Central memory CD8-positive, alpha-beta T cell (primary cell): ENCODE measurements at regions not wholly inside any gene's neighbourhood (a gene's known extent, or its start where the extent isn't known, plus 50 kb on each side); places are given as distances from the start of the nearest gene placed in this dataset.

Experiments
- ATAC-seq: fragments of 150-1000 bp; cut with Tn5 transposase; replicated peaks from 2 replicates; pipeline ENCODE4 v1.10.0; 2022; ENCODE audit warnings: mild to moderate bottlenecking, moderate FRiP score, moderate number of reproducible peaks; ENCODE audit not compliant: poor library complexity, severe bottlenecking; ENCODE audit errors: extremely low read depth
- DNase-seq, 2 donors: peaks; one replicate each; pipeline ENCODE4 v3.0.0; 2021; ENCODE audit warnings: low spot score in 2 of 2
- H3K27ac Mint-ChIP-seq: one replicate; pipeline ENCODE4 v1.8.0; 2022; ENCODE audit warnings: low read depth, mild to moderate bottlenecking, moderate library complexity, mixed read lengths
- H3K27me3 Mint-ChIP-seq: one replicate; pipeline ENCODE4 v1.8.0; 2022; ENCODE audit warnings: mixed read lengths
- H3K36me3 Mint-ChIP-seq: one replicate; pipeline ENCODE4 v1.8.0; 2022; ENCODE audit warnings: mild to moderate bottlenecking, moderate library complexity, mixed read lengths; ENCODE audit not compliant: insufficient read depth
- H3K4me1 Mint-ChIP-seq: one replicate; pipeline ENCODE4 v1.8.0; 2022; ENCODE audit warnings: mixed read lengths
- H3K4me3 Mint-ChIP-seq: one replicate; pipeline ENCODE4 v1.8.0; 2022; ENCODE audit warnings: mild to moderate bottlenecking, moderate library complexity, mixed read lengths
- H3K9me3 Mint-ChIP-seq: one replicate; pipeline ENCODE4 v1.8.0; 2022; ENCODE audit warnings: mixed read lengths

GRCh38 chr22:27588915-27589314 lies 212.6 kb downstream of the MN1 start:
- ATAC-seq (no peak), DNase-seq (no peak)
- H3K4me1 Mint-ChIP-seq = no peaks in the 10 kb centered on the region
- H3K27me3 Mint-ChIP-seq = no peaks in the 10 kb centered on the region
- H3K4me3 Mint-ChIP-seq = no peak overlapping the region
- H3K36me3 Mint-ChIP-seq = peaks cover 2% of the 10 kb centered on the region
- no peaks in the 10 kb centered on the region for H3K9me3 Mint-ChIP-seq
- H3K27ac Mint-ChIP-seq = no peak overlapping the region

- H3K9me3 Mint-ChIP-seq = no peaks in the 10 kb centered on the region
- no peak for DNase-seq
- no peaks in the 10 kb centered on the region for H3K4me1 Mint-ChIP-seq
- H3K36me3 Mint-ChIP-seq = peaks cover 2% of the 10 kb centered on the region
- no peak overlapping the region for H3K4me3 Mint-ChIP-seq
- no peak overlapping the region for H3K27ac Mint-ChIP-seq
- no peak for ATAC-seq
- no peaks in the 10 kb centered on the region for H3K27me3 Mint-ChIP-seq
Observed at GRCh38 chr22:27591060-27591459, 210.5 kb downstream of the MN1 start.

DNA sequence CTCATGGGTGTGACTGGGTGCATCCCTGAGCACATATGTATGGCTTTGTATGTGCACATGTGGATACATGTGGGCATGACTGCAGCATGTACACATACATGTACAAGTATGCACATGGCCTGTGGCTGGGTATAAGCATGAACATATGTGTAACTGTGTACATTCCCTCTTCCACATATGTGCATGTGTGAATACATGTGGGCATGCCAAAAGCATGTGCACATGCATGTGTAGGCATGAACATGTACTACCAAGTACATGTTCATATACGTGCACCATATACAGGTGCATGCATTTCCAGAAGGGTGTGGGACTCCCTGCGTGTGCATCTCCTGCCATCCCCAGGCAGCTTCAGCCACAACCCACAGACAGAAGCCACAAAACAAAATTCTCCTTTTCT lies 208.2 kb downstream of the MN1 start:
- no peak for DNase-seq
- H3K9me3 Mint-ChIP-seq = no peaks in the 10 kb centered on the region
- ATAC-seq = no peak
- H3K4me1 Mint-ChIP-seq = no peaks in the 10 kb centered on the region
- H3K27me3 Mint-ChIP-seq = no peaks in the 10 kb centered on the region
- peaks cover 2% of the 10 kb centered on the region for H3K36me3 Mint-ChIP-seq
- no peak overlapping the region for H3K4me3 Mint-ChIP-seq
- H3K27ac Mint-ChIP-seq = no peak overlapping the region

DNA sequence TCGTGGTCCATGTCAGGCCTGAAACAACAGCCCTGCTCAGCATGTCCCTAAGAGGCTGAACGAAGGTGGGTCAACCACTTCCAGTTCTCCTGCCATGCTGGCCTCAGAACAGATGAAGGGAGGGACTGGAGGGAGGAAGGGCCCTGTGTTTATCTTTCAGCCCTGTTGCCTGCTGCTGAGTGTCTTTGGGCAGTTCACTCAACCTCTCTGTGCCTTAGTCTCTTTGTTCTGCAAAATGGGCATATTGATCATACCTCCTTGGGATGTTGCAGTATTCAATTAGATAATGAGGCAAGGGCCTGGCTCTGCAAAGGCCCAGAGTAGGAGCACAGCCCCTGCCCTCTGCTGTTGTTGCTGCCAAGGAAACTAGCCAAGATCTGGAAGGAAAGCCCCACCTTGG lies 207.5 kb downstream of the MN1 start:
- DNase-seq (no peak), ATAC-seq (no peak)
- Mint-ChIP-seq H3K9me3 (no peaks in the 10 kb centered on the region), H3K27ac (no peak overlapping the region), H3K36me3 (peaks cover 1% of the 10 kb centered on the region), H3K27me3 (no peaks in the 10 kb centered on the region), H3K4me3 (no peak overlapping the region), H3K4me1 (no peaks in the 10 kb centered on the region)

DNA sequence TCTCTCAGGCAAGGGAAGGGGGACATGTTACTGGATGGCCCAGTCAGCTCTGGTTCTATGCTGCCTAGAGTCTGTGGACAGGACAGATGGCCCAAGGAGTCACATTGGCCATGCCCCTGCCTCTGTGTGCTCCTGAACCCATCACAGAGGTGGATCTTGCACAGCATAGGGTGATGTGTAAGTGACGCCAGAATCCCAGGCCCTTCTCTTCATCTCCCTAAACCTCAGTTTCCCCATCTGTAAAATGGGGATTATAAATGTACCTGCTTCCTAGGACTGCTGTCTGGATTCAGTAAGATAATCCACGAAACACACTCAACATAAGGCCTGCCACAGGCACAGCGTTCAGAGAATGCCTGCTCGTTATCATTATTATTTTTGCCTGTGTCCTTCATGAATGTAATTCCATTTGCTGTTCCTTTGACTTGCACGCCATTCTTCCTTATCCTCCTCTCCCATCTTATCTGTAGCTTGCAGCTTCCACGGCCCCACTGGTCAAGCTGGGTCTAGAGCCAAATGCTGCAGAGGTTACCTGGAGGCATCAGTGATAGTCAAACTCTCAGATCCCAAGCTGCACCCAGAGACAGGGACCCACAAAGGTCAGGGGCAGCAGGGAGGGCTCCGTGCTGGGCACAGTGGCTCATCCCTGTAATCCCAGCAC lies 207.0 kb downstream of the MN1 start:
- Mint-ChIP-seq H3K4me1 (no peaks in the 10 kb centered on the region), H3K9me3 (no peaks in the 10 kb centered on the region), H3K36me3 (peaks cover 2% of the 10 kb centered on the region), H3K27me3 (no peaks in the 10 kb centered on the region), H3K4me3 (no peak overlapping the region), H3K27ac (no peak overlapping the region)
- DNase-seq (no peak), ATAC-seq (no peak)

DNA sequence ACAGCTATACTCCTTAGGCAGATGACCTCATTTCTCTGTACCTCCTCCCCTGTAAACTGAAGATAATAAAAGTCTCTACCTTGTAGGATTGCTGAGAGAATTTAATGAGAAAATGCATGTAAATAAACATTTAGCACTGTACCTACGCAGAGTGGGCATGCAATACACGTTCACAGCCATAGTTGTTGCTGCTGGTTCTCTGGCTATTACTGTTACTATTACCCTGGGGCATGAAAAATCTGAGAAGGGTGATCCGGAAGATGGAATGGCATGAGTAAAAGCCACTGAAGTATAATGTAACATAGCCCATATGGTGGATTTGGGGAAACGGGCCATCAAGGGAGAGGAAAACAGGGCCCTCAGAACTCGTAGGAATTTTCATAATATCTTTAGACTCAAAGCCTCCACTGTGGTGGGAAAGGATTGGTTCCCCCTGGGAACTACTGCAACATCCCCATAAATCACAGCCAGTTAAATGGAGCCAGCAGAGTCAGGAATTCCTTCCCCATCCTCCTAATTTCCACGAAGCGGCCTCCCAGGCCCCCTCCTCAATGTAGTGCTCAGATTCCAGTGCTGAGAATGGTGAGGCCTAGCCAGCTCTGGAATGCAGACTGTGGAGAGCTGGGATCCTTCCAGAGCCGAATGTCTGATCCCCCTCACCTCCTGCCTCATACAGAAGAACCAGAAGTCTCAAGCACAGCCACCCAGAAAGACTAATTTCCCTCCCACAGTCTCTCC lies 205.3 kb downstream of the MN1 start:
- Mint-ChIP-seq H3K27ac (no peak overlapping the region), H3K9me3 (no peaks in the 10 kb centered on the region), H3K4me3 (no peak overlapping the region), H3K27me3 (no peaks in the 10 kb centered on the region), H3K36me3 (peaks cover 2% of the 10 kb centered on the region), H3K4me1 (no peaks in the 10 kb centered on the region)
- DNase-seq (no peak), ATAC-seq (no peak)

- no peaks in the 10 kb centered on the region for H3K4me1 Mint-ChIP-seq
- no peak for ATAC-seq
Observed at GRCh38 chr22:27597703-27598444, 203.7 kb downstream of the MN1 start.

DNA sequence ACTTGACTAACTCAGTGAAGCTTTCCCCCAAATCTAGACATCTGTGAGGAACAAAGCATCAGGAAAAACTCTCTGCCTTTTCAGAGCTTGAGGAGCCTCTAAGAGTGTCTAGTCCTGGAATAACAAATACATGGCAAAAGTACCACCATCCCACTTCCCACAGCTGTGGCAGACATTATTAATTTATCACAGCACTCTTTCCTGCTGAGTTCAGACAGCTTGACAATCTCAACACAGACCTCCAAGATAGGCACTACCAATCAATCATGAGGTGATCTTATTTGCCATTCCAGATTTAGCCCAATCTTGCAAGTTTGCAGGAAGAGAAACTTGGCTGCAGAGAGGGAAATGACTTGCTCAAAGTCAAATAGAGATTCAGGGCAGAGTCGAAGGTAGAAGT lies 202.8 kb downstream of the MN1 start:
- ATAC-seq (no peak), DNase-seq (no peak)
- H3K36me3 Mint-ChIP-seq = peaks cover 2% of the 10 kb centered on the region
- no peak overlapping the region for H3K4me3 Mint-ChIP-seq
- peaks cover 21% of the 10 kb centered on the region for H3K27me3 Mint-ChIP-seq
- H3K27ac Mint-ChIP-seq = no peak overlapping the region
- H3K4me1 Mint-ChIP-seq = no peaks in the 10 kb centered on the region
- no peaks in the 10 kb centered on the region for H3K9me3 Mint-ChIP-seq

More at GRCh38 chr22:27597703-27598444, 203.7 kb downstream of the MN1 start:
- H3K27ac Mint-ChIP-seq = no peak overlapping the region
- H3K4me3 Mint-ChIP-seq = no peak overlapping the region
- H3K27me3 Mint-ChIP-seq = peaks cover 11% of the 10 kb centered on the region
- no peaks in the 10 kb centered on the region for H3K9me3 Mint-ChIP-seq
- DNase-seq = no peak
- H3K36me3 Mint-ChIP-seq = peaks cover 2% of the 10 kb centered on the region

- Mint-ChIP-seq H3K4me1 (no peaks in the 10 kb centered on the region), H3K27me3 (peaks cover 29% of the 10 kb centered on the region), H3K4me3 (no peak overlapping the region), H3K36me3 (peaks cover 2% of the 10 kb centered on the region), H3K9me3 (no peaks in the 10 kb centered on the region), H3K27ac (no peak overlapping the region)
- no peak for ATAC-seq
- no peak for DNase-seq
Observed at GRCh38 chr22:27601195-27601594, 200.4 kb downstream of the MN1 start.

- no peak overlapping the region for H3K27ac Mint-ChIP-seq
- no peak for DNase-seq
- H3K9me3 Mint-ChIP-seq = no peaks in the 10 kb centered on the region
- peaks cover 2% of the 10 kb centered on the region for H3K36me3 Mint-ChIP-seq
- ATAC-seq = no peak
- peaks cover 29% of the 10 kb centered on the region for H3K27me3 Mint-ChIP-seq
- no peak overlapping the region for H3K4me3 Mint-ChIP-seq
- no peaks in the 10 kb centered on the region for H3K4me1 Mint-ChIP-seq
Observed at GRCh38 chr22:27602390-27602789, 199.2 kb downstream of the MN1 start.

- H3K36me3 Mint-ChIP-seq = peaks cover 2% of the 10 kb centered on the region
- H3K9me3 Mint-ChIP-seq = no peaks in the 10 kb centered on the region
- ATAC-seq (no peak), DNase-seq (no peak)
- H3K27me3 Mint-ChIP-seq = peaks cover 29% of the 10 kb centered on the region
- H3K4me1 Mint-ChIP-seq = no peaks in the 10 kb centered on the region
- no peak overlapping the region for H3K4me3 Mint-ChIP-seq
- H3K27ac Mint-ChIP-seq = no peak overlapping the region
Observed at GRCh38 chr22:27603111-27603799, 198.3 kb downstream of the MN1 start.

GRCh38 chr22:27603800-27604144 lies 197.8 kb downstream of the MN1 start:
- H3K36me3 Mint-ChIP-seq = peaks cover 2% of the 10 kb centered on the region
- H3K4me3 Mint-ChIP-seq = no peak overlapping the region
- no peaks in the 10 kb centered on the region for H3K4me1 Mint-ChIP-seq
- H3K27ac Mint-ChIP-seq = no peak overlapping the region
- no peaks in the 10 kb centered on the region for H3K9me3 Mint-ChIP-seq
- H3K27me3 Mint-ChIP-seq = peaks cover 29% of the 10 kb centered on the region
- ATAC-seq (no peak), DNase-seq (no peak)
